NB4 (cell line): ENCODE measurements at regions not wholly inside any gene's neighbourhood (a gene's known extent, or its start where the extent isn't known, plus 50 kb on each side); places are given as distances from the start of the nearest gene placed in this dataset.

Source experiments
- MYC ChIP-seq: IDR thresholded peaks from 2 replicates; pipeline ENCODE4 v1.6.1; 2011; ENCODE audit warnings: low read depth, low read length
- POLR2A ChIP-seq: IDR thresholded peaks from 2 replicates; pipeline ENCODE4 v1.6.1; 2011; ENCODE audit warnings: mild to moderate bottlenecking; ENCODE audit not compliant: insufficient read length; ENCODE audit errors: extremely low read depth
- TF ChIP-seq, protein P1 (sequence below): IDR thresholded peaks from 2 replicates; pipeline ENCODE4 v1.6.1; 2011; ENCODE audit warnings: low read depth, low read length
- TF ChIP-seq, protein P2 (sequence below): IDR thresholded peaks from one replicate; pipeline ENCODE4 v1.5.1; 2012; ENCODE audit warnings: low read depth, low read length

DNA sequence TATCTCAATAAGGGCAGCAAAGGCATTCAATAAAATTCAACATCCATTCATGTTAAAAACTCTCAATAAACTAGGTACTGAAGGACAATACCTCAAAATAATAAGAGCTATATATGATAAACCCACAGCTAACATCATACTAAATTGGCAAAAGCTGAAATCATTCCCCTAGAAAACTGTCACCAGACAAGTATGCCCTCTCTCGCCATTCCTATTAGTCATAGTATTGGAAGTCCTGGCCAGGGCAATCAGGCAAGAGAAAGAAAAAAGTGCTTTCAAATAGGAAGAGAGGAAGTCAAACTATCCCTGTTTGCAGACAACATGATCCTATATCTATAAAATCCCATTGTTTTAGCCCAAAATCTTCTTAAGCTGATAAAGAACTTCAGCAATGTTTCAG, 116.8 kb downstream of the TENT5D start:
- TF ChIP-seq, protein P1, sequence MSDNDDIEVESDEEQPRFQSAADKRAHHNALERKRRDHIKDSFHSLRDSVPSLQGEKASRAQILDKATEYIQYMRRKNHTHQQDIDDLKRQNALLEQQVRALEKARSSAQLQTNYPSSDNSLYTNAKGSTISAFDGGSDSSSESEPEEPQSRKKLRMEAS = no peak
- TF ChIP-seq POLR2A (no peak), MYC (no peak)
- TF ChIP-seq, protein P2, sequence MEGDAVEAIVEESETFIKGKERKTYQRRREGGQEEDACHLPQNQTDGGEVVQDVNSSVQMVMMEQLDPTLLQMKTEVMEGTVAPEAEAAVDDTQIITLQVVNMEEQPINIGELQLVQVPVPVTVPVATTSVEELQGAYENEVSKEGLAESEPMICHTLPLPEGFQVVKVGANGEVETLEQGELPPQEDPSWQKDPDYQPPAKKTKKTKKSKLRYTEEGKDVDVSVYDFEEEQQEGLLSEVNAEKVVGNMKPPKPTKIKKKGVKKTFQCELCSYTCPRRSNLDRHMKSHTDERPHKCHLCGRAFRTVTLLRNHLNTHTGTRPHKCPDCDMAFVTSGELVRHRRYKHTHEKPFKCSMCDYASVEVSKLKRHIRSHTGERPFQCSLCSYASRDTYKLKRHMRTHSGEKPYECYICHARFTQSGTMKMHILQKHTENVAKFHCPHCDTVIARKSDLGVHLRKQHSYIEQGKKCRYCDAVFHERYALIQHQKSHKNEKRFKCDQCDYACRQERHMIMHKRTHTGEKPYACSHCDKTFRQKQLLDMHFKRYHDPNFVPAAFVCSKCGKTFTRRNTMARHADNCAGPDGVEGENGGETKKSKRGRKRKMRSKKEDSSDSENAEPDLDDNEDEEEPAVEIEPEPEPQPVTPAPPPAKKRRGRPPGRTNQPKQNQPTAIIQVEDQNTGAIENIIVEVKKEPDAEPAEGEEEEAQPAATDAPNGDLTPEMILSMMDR = no peak
